Endothelial cell of umbilical vein (primary cell): ENCODE measurements at regions not wholly inside any gene's neighbourhood (a gene's known extent, or its start where the extent isn't known, plus 50 kb on each side); places are given as distances from the start of the nearest gene placed in this dataset.
"Not testable (repeated sequence)": the region's sequence is repeated elsewhere in the genome, so short reads cannot be mapped to it uniquely, and the experiment has no call there.

ENCODE experiments used
- BruUV-seq: library from RNA; stranded (reverse); fragments of 400-500 nt; replicated peaks from 2 replicates; lab custom pipeline; 2021; lab: Mats Ljungman, UMichigan
- CTCF ChIA-PET: fragments of 300-600, 350-600 bp; sonication (Branson Sonifier 250); formaldehyde crosslinking; loops from one replicate; lab custom pipeline; 2021; ENCODE audit warnings: antibody characterized with exemption, inconsistent platforms; lab: Charles Lee
- POLR2A ChIA-PET: fragments of 300-600, 350-600 bp; sonication (Branson Sonifier 250); formaldehyde crosslinking; loops from one replicate; lab custom pipeline; 2021; ENCODE audit warnings: antibody characterized with exemption, inconsistent platforms; lab: Charles Lee
- DNase-seq: peaks from one replicate; pipeline ENCODE4 v3.0.0-alpha.2; 2011; ENCODE audit warnings: low read depth, low spot score
- FAIRE-seq: peaks from 2 replicates; lab custom pipeline; 2011; peaks lifted over from hg19 to GRCh38; lab: Jason Lieb, UNC
- H2AFZ ChIP-seq: 2 replicates; pipeline ENCODE4 v1.6.0; 2012; ENCODE audit warnings: low read depth, low read length, control low read depth, inconsistent platforms
- H3K27ac ChIP-seq: 2 replicates; pipeline ENCODE4 v1.5.1; 2011; ENCODE audit warnings: low read depth, mild to moderate bottlenecking, control low read depth, low read length, moderate library complexity; ENCODE audit not compliant: insufficient read depth
- H3K27me3 ChIP-seq, 2 experiments: 2 replicates each; pipeline versions ENCODE4 v1.6.0 to v1.6.1; 2011; ENCODE audit warnings: low read length in 2 of 2, mixed read lengths in 1 of 2; ENCODE audit not compliant: control insufficient read depth in 2 of 2, insufficient read depth in 2 of 2
- H3K36me3 ChIP-seq, 2 experiments: 2 replicates in 1 of 2; 3 replicates in 1 of 2; pipeline ENCODE4 v1.5.1; 2011; ENCODE audit warnings: low read length in 2 of 2, mild to moderate bottlenecking in 1 of 2, moderate library complexity in 1 of 2; ENCODE audit not compliant: control insufficient read depth in 2 of 2, insufficient read depth in 2 of 2; ENCODE audit errors: extremely low read depth in 1 of 2
- H3K4me1 ChIP-seq: 3 replicates; pipeline ENCODE4 v1.5.1; 2011; ENCODE audit warnings: mild to moderate bottlenecking, low read length; ENCODE audit not compliant: control insufficient read depth, insufficient read depth; ENCODE audit errors: extremely low read depth
- H3K4me2 ChIP-seq: 2 replicates; pipeline ENCODE4 v1.6.1; 2011; ENCODE audit warnings: low read length, control low read depth, mixed read lengths; ENCODE audit not compliant: insufficient read depth
- H3K4me3 ChIP-seq, 3 experiments: fragments of 200-600 bp in 1 of 3; sonication (generic), shearing (Covaris generic) in 1 of 3; replicated peaks in 1 of 3; 2 replicates each; pipeline ENCODE4 v1.5.1; 2011 to 2016; ENCODE audit warnings: control low read depth in 3 of 3, low read length in 3 of 3, mild to moderate bottlenecking in 2 of 3, inconsistent platforms in 1 of 3, low read depth in 1 of 3, moderate library complexity in 1 of 3; ENCODE audit not compliant: insufficient read depth in 1 of 3
- H3K79me2 ChIP-seq: 2 replicates; pipeline ENCODE4 v1.6.0; 2012; ENCODE audit warnings: low read length, inconsistent platforms; ENCODE audit not compliant: control insufficient read depth, insufficient read depth
- H3K9ac ChIP-seq: replicated peaks from 2 replicates; pipeline ENCODE3; 2011; ENCODE audit warnings: low read length, control low read depth; ENCODE audit not compliant: insufficient read depth; ENCODE audit errors: extremely low read depth
- H3K9me1 ChIP-seq: replicated peaks from 3 replicates; pipeline ENCODE4 v1.6.0; 2011; ENCODE audit warnings: mild to moderate bottlenecking, low read length; ENCODE audit not compliant: control insufficient read depth, insufficient read depth; ENCODE audit errors: extremely low read depth
- H3K9me3 ChIP-seq: replicated peaks from 2 replicates; pipeline ENCODE4 v1.5.1; 2012; ENCODE audit warnings: low read length, inconsistent platforms; ENCODE audit not compliant: control insufficient read depth, insufficient read depth
- H4K20me1 ChIP-seq: replicated peaks from 2 replicates; pipeline ENCODE3; 2011; ENCODE audit warnings: mild to moderate bottlenecking, low read length; ENCODE audit not compliant: control insufficient read depth, insufficient read depth; ENCODE audit errors: extremely low read depth
- CTCF ChIP-seq, 2 donors: IDR thresholded peaks; 1 replicate in 1 of 2; 2 replicates in 1 of 2; pipeline ENCODE4 v1.5.1; 2011; ENCODE audit warnings: low read length in 2 of 2, mild to moderate bottlenecking in 2 of 2, moderate library complexity in 2 of 2, control low read depth in 1 of 2, inconsistent platforms in 1 of 2, low read depth in 1 of 2; ENCODE audit not compliant: insufficient read depth in 1 of 2; ENCODE audit errors: extremely low read depth in 1 of 2
- EZH2 ChIP-seq: IDR thresholded peaks from 2 replicates; pipeline ENCODE4 v1.6.1; 2012; ENCODE audit warnings: borderline replicate concordance, low read depth, mild to moderate bottlenecking, moderate library complexity, low read length, inconsistent platforms; ENCODE audit not compliant: severe bottlenecking
- FOS ChIP-seq: IDR thresholded peaks from 2 replicates; pipeline ENCODE4 v1.6.1; 2011; ENCODE audit warnings: mild to moderate bottlenecking, low read length, moderate library complexity, borderline replicate concordance; ENCODE audit not compliant: insufficient read depth
- GATA2 ChIP-seq: IDR thresholded peaks from 2 replicates; pipeline ENCODE4 v1.7.0; 2011; ENCODE audit warnings: low read depth, mild to moderate bottlenecking, moderate library complexity, mixed read lengths, low read length; ENCODE audit not compliant: insufficient read length, insufficient read depth
- JUN ChIP-seq: IDR thresholded peaks from 2 replicates; pipeline ENCODE4 v1.6.1; 2011; ENCODE audit warnings: borderline replicate concordance, low read depth; ENCODE audit not compliant: insufficient read length, insufficient read depth
- MAX ChIP-seq: IDR thresholded peaks from 2 replicates; pipeline ENCODE4 v1.6.1; 2011; ENCODE audit not compliant: insufficient read depth, insufficient read length
- MYC ChIP-seq: IDR thresholded peaks from one replicate; pipeline ENCODE4 v1.6.1; 2011; ENCODE audit warnings: mild to moderate bottlenecking, low read depth, low read length
- POLR2A ChIP-seq: IDR thresholded peaks from 2 replicates; pipeline ENCODE4 v1.6.1; 2012; ENCODE audit warnings: low read depth, mild to moderate bottlenecking, control low read depth, low read length
- POLR2AphosphoS5 ChIP-seq: IDR thresholded peaks from 2 replicates; pipeline ENCODE4 v1.6.1; 2012; ENCODE audit warnings: low read depth, mild to moderate bottlenecking, control low read depth, low read length, moderate library complexity; ENCODE audit not compliant: insufficient read depth
- dilution Hi-C: fragments of 300-500 bp; cut with MboI; formaldehyde crosslinking; loops from one replicate; pipeline ENCODE4 v1.15.0; 2019; ENCODE audit warnings: low sequenced_read_pairs; ENCODE audit not compliant: extremely low pct_ligation_motif_present
- intact Hi-C: fragments of 100-400 bp; cut with micrococcal nuclease; formaldehyde crosslinking; loops from one replicate; pipeline ENCODE4 v1.10.0; 2022

- no TSS peak for BruUV-seq
- intact Hi-C loops (no loop called here), dilution Hi-C loops (no loop called here)
- Histone ChIP-seq H3K27ac (no peak overlapping the region), H3K9ac (no peak overlapping the region), H3K9me1 (no peaks in the 10 kb centered on the region), H3K4me1 (no peaks in the 10 kb centered on the region), H4K20me1 (no peaks in the 10 kb centered on the region), H3K4me2 (no peak overlapping the region), H3K79me2 (no peaks in the 10 kb centered on the region), H3K27me3 (no peaks in the 10 kb centered on the region), H2AFZ (no peak overlapping the region), H3K4me3 (no peak overlapping the region), H3K9me3 (no peaks in the 10 kb centered on the region), H3K36me3 (no peaks in the 10 kb centered on the region)
- TF ChIP-seq GATA2 (no peak), FOS (no peak), EZH2 (no peak), POLR2A (no peak), JUN (no peak), POLR2AphosphoS5 (no peak), CTCF (IDR thresholded peaks at IDR 0.05; ENCODE audit: extremely low read depth in 1 of 2, insufficient read depth in 1 of 2, low read depth in 1 of 2, low read length in 2 of 2) (no peak), MYC (no peak), MAX (no peak)
- FAIRE-seq, result no peak
- DNase-seq, result no peak
- ChIA-PET CTCF (interaction anchor here (1.0 kb wide), 1 partner anchor 26 kb away, joined by 3 read pairs; no protein-coding TSS in a partner anchor), POLR2A (no interaction called here)
These were observed 152.9 kb upstream of the ANKFN1 start for GRCh38 chr17:56000411-56000810.

GRCh38 chr17:56002656-56003055 is 150.6 kb upstream of the ANKFN1 start:
- H3K9me1 ChIP-seq, H2AFZ ChIP-seq, H3K4me3 ChIP-seq, H3K27ac ChIP-seq, FAIRE-seq, H3K4me2 ChIP-seq, H3K9me3 ChIP-seq, POLR2A ChIA-PET, H3K9ac ChIP-seq, dilution Hi-C loops, H4K20me1 ChIP-seq, H3K4me1 ChIP-seq, BruUV-seq, CTCF ChIA-PET, DNase-seq, intact Hi-C loops, H3K36me3 ChIP-seq, H3K27me3 ChIP-seq, H3K79me2 ChIP-seq: not testable (repeated sequence)
